Smooth muscle cell of the brain vasculature (primary cell): ENCODE measurements at regions not wholly inside any gene's neighbourhood (a gene's known extent, or its start where the extent isn't known, plus 50 kb on each side); places are given as distances from the start of the nearest gene placed in this dataset.
"Not testable (repeated sequence)": the region's sequence is repeated elsewhere in the genome, so short reads cannot be mapped to it uniquely, and the experiment has no call there.

Experiments
- DNase-seq: peaks from one replicate; pipeline ENCODE4 v3.0.0-alpha.2; 2012; ENCODE audit warnings: low read depth, low spot score

GRCh38 chr7:46301677-46302076 lies 380.6 kb upstream of the IGFBP3 start:
- DNase-seq: no peak

GRCh38 chr7:46297515-46297914 lies 376.4 kb upstream of the IGFBP3 start:
- no peak for DNase-seq

DNA sequence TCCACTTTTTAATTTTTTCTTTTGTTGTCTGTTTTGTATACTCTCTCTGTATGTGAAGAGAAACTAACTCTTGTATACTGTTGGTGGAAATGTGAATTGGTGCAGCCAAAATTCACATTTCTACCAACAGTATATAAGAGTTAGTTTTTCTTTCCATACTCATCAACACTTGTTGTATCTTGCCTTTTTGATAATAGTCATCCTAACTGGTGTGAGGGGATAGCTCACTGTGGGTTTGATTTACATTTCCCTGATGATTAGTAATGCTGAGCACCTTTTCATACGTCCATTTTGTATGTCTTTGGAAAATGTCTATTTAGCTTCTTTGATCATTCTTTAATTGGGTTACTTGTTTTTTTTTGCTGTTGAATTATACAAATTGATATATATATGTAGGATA lies 375.5 kb upstream of the IGFBP3 start:
- no peak for DNase-seq

DNA sequence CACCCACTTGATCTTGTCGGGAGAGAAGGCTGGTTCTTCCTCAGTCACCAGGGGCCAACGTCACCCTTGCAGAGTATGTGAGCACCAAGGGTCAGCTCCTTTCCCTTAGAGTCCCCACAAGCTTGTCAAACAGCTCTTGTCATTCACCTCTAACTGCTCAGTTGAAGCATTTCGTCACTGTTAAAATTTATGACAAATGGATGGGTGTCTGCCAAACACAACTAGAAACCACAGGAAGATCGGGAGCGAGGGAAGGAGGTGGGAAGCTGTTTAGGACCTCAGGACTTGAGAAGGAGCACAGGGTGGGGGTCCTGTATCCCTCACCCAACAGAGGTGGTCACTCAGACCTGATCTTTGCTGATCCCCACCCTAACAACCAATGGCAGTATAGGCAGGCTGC lies 373.3 kb upstream of the IGFBP3 start:
- no peak for DNase-seq

DNA sequence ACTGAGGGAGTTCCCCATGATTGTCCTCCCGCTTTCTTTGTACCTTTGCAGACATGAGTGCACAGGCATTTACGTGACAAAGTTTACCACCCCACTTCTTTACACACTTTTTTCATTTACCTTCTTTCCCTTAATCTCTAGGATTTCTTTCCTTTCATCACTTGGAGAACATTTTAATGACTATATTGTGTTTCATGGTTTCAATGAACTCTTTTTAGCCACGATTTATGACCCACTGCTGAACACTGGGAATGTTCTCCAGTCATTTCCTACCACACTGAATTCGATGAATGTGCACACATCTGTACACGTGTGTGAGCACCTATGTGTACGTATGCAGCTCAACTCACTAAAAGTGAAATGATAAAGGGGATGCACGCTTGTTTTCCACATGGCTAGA lies 371.7 kb upstream of the IGFBP3 start:
- DNase-seq: no peak

DNA sequence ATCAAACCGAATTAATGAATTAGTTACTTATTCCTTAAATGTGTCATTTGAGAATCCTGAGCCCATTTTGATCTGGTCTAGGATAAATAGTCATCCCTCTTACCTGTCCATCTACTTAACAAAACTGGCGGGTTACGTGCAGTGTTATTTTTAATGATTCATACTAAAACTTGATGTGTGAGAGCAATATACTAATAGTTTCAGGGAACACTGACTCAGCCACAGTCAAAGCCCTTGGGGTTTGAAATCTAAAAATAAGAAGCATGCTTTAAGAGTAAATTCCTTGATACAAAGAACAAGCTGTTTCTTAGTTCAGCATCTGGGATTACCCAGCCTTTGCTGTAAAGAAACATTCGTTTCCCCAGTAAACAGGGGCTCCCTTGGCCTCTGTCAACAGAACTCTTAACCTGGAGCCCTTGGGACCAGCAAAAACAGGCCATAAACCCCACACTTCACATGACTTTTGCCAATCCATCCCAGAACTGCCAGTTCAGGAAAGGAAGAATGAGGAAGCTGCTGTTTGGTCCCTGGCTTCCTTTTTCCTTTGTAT lies 370.6 kb upstream of the IGFBP3 start:
- DNase-seq: peak; percentile 37

- DNase-seq: no peak
Observed at GRCh38 chr7:46291050-46291438, 370.0 kb upstream of the IGFBP3 start.

DNA sequence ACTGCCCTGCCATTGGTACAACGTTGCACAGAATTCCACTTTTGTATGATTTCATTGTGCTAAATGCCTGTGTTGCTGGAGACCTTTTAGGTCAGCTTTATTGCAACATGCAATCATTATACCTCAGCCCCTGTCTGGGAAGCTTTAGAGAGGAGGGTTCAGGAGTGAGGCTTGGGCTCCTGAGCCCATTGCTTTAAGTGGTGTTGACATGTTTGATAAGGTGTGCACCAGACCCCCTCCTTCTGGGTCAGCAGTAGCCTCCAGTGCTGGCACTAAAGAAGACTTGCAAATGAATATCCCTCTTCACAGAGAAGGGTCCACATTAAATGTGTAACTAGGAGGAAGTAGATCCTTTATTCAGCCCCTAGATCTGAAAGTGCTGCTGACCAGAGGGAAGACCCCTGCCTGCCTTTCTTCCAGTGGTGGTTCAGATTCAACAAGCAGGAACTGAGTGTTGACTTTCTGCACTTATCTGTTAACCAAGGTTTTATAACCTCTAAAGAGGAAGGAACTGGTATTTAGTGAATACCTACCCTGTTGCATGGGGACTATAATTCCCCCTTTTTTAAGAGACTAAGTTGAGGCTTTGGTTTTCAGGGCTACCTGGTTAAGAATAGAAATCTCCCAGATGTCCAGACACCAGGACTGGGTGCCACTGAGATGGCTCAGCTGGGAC lies 369.4 kb upstream of the IGFBP3 start:
- DNase-seq: no peak

- DNase-seq: no peak
Observed at GRCh38 chr7:46288861-46289260, 367.8 kb upstream of the IGFBP3 start.

DNA sequence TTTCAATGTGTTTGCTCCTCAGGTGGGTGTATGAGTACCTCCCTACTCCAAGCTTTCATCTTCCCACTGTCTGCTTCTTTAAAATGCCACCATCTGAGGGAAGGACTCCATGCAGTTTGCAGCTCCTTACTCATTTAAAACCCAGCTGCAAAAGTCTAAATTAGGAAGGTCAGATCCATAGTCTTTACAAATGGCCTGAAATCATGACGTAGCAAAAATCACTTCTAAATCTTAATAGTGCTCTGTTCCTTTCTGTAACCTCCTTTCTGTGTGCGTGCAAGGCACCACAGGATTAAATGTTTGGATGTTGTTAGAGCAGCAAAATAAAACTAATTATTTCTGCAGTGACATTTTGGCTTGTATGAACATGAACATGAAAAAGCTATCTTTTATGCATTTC lies 366.9 kb upstream of the IGFBP3 start:
- DNase-seq: no peak

DNA sequence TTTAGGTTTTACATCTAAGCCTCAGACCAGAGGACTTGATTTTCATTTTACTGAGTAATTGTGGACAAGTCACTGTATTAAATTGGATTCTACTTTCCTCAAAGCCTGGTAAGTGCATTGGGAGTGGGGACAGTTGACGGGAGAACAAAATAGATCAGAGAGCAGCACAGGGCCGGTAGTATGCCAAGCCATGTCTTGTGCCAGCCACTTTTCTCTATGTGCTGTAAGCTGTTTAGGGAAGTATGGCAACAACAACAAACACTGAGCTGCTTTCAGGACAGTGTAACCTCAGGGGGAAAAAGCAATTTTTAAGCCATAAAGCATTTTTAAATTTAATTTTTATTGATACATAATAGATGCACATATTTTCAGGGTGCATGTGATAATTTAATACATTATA lies 365.9 kb upstream of the IGFBP3 start:
- no peak for DNase-seq

- no peak for DNase-seq
Observed at GRCh38 chr7:46286356-46286755, 365.3 kb upstream of the IGFBP3 start.

DNA sequence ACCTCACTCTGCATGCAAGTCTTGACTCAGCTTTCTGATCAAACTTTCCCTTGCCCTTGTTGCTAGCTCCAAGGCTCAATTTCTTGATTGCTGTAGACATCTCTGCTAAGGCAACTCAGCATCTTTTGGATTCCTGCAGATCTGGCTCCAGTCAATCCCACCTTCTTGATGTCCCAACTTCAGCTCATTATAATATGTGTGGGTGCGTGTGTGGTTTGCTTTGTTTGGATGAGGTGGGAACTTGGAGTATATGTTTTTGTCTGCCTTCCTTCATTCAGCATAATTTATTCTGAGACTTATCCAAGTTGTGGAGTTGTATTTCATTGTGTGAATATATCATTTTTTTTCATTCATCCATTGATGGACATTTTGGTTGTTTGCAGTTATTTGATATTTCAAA lies 364.8 kb upstream of the IGFBP3 start:
- DNase-seq: no peak

DNA sequence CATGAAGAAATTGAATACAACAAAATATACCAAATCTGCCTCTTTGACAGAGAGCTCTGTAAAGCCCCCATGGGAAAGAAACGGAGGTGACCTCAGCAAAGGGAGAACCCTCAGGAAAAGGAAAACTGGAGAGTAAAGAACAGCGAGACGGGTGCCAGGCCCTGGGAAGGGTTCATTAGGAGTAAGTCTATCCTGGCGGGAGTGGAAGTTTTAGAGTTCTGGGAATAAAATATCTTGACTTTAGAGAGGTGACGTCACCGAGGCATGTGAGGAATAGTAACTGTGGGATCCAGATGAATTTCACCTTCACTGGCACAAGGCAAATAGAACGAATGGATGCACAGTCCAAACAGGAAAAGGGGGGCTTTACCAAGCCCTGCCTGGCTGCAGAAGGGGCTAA lies 362.8 kb upstream of the IGFBP3 start:
- DNase-seq: no peak

DNA sequence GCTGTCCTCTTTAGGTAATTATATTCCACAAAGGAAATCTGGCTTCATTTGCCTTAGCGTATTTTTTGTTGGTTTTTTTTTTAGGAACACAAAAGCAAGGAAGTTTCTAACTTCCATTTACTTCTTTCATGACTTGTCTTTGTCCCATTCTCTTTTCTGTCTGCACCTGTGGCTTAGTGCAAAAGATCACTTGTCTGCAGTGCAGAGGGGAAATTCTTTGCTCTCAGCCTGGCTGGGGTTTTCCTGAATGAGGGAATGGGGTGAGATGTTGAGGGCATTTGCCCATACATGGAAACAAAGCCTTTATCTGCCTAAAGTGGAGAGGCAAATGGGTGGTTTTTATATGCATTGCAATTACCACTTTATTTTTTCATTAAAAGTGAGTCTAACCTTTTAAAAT lies 361.1 kb upstream of the IGFBP3 start:
- no peak for DNase-seq

GRCh38 chr7:46281071-46281470 lies 360.0 kb upstream of the IGFBP3 start:
- DNase-seq: no peak

DNA sequence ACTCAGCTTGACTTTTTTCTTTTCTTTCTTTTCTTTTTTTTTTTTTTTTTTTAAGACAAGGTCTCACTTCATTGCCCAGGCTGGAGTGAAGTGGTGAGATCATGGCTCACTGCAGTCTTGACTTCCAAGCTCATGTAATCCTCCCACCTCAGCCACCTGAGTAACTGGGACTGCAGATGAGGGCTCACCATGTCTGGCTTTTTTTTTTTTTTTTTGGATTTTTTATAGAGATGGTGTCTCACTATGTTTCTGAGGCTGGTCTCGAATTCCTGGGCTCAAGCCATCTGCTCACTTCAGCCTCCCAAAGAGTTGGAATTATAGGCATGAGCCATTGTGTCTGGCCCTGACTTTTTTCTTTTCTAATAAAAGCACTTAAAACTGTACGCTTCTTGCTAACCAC lies 358.2 kb upstream of the IGFBP3 start:
- no peak for DNase-seq

- no peak for DNase-seq
Observed at GRCh38 chr7:46264646-46265045, 343.6 kb upstream of the IGFBP3 start.

- not testable (repeated sequence) for DNase-seq
Observed at GRCh38 chr7:46261638-46262037, 340.6 kb upstream of the IGFBP3 start.

- DNase-seq: no peak
Observed at GRCh38 chr7:46259947-46260346, 338.9 kb upstream of the IGFBP3 start.

- DNase-seq: no peak
Observed at GRCh38 chr7:46257761-46258448, 336.8 kb upstream of the IGFBP3 start.

- no peak for DNase-seq
Observed at GRCh38 chr7:46256870-46257661, 336.0 kb upstream of the IGFBP3 start.

DNA sequence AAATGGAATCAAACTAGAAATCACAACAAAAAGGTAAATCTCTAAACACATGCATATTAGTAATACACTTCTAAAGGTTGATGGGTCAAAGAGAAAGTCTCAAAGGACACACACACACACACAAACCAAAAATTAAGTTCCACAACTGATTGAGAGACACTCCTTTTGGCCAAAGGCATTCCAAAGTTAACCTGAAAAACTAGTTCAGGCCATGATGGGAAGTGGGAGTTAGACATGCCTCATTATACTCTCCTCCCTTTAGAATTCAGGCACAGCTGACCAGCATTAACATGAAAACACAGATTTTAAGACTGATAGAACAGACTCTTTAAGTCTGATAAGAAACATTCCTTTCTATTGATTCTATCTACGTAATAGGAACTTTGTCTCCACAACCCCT lies 332.4 kb upstream of the IGFBP3 start:
- DNase-seq: no peak
